K562 (cell line): ENCODE measurements at regions not wholly inside any gene's neighbourhood (a gene's known extent, or its start where the extent isn't known, plus 50 kb on each side); places are given as distances from the start of the nearest gene placed in this dataset.

Source experiments
- ATAC-seq: fragments of 200-7000 bp; cut with Tn5 transposase; 3 replicates; pipeline ENCODE4 v1.9.1; 2020; ENCODE audit warnings: moderate library complexity
- BruUV-seq: library from RNA; stranded (reverse); fragments of 400-500 nt; replicated peaks from 2 replicates; lab custom pipeline; 2021; lab: Mats Ljungman, UMichigan
- CTCF ChIA-PET: fragments of 300-600 bp; formaldehyde crosslinking; extraction: SDS; loops from one replicate; lab custom pipeline; 2021; ENCODE audit warnings: low intra/inter-chr PET ratio; lab: Yijun Ruan, JAX
- POLR2A ChIA-PET: fragments of 300-600, 350-650 bp; sonication (Branson Sonifier 250); formaldehyde crosslinking; extraction: SDS; loops from one replicate; lab custom pipeline; 2021; ENCODE audit warnings: antibody characterized with exemption, inconsistent platforms; lab: Yijun Ruan, JAX
- DNase-seq, 4 experiments: peaks; one replicate each; pipeline versions ENCODE4 v3.0.0 to v3.0.0-alpha.2; 2011 to 2018; ENCODE audit warnings: low spot score in 3 of 4, mixed read lengths in 3 of 4; ENCODE audit errors: extremely low read depth in 1 of 4
- FAIRE-seq: peaks from 2 replicates; lab custom pipeline; 2011; peaks lifted over from hg19 to GRCh38; lab: Jason Lieb, UNC
- H2AFZ ChIP-seq: 2 replicates; pipeline ENCODE4 v1.6.0; 2011; ENCODE audit warnings: low read depth, low read length, control low read depth, inconsistent platforms
- H3K27ac ChIP-seq: fragments of 200-600 bp; 3 replicates; pipeline ENCODE4 v1.8.0; 2011; ENCODE audit warnings: low read depth, mild to moderate bottlenecking, control low read depth, inconsistent platforms, low read length, moderate library complexity, mixed read lengths; ENCODE audit errors: extremely low read depth
- H3K27me3 ChIP-seq, 2 experiments: fragments of 300-600 bp in 1 of 2; 2 replicates in 1 of 2; 3 replicates in 1 of 2; pipeline versions ENCODE4 v1.6.0 to v1.8.0; 2011; ENCODE audit warnings: inconsistent platforms in 2 of 2, low read length in 2 of 2, mild to moderate bottlenecking in 1 of 2, mixed read lengths in 1 of 2, moderate library complexity in 1 of 2; ENCODE audit not compliant: control insufficient read depth in 2 of 2, insufficient read depth in 2 of 2
- H3K36me3 ChIP-seq: fragments of 300-600 bp; 3 replicates; pipeline ENCODE4 v1.8.0; 2011; ENCODE audit warnings: mild to moderate bottlenecking, low read length, inconsistent platforms; ENCODE audit not compliant: control insufficient read depth, insufficient read depth
- H3K4me1 ChIP-seq, 2 experiments: fragments of 200-600 bp in 1 of 2; replicated peaks in 1 of 2; 2 replicates in 1 of 2; 3 replicates in 1 of 2; pipeline versions ENCODE4 v1.5.1 to v1.8.0; 2011; ENCODE audit warnings: inconsistent platforms in 2 of 2, low read length in 2 of 2, mild to moderate bottlenecking in 1 of 2, mixed read lengths in 1 of 2, moderate library complexity in 1 of 2; ENCODE audit not compliant: control insufficient read depth in 2 of 2, insufficient read depth in 2 of 2
- H3K4me2 ChIP-seq: 2 replicates; pipeline ENCODE4 v1.6.1; 2011; ENCODE audit warnings: low read length, control low read depth, inconsistent platforms, mixed read lengths; ENCODE audit not compliant: insufficient read depth
- H3K4me3 ChIP-seq: fragments of 200-600 bp; sonication (generic), shearing (Covaris generic); 2 replicates; pipeline ENCODE4 v1.5.1; 2016; ENCODE audit warnings: control low read depth, inconsistent platforms
- H3K79me2 ChIP-seq: fragments of 200-600 bp; 3 replicates; pipeline ENCODE4 v1.8.0; 2011; ENCODE audit warnings: low read length, inconsistent platforms; ENCODE audit not compliant: control insufficient read depth, insufficient read depth
- H3K9ac ChIP-seq, 2 experiments: 2 replicates each; pipeline versions ENCODE4 v1.6.0 to v1.6.1; 2011; ENCODE audit warnings: low read depth in 2 of 2, low read length in 2 of 2, control low read depth in 1 of 2, inconsistent platforms in 1 of 2, mild to moderate bottlenecking in 1 of 2, mixed read lengths in 1 of 2; ENCODE audit not compliant: insufficient read depth in 1 of 2
- H3K9me1 ChIP-seq: one replicate; pipeline ENCODE4 v1.6.0; 2011; ENCODE audit warnings: inconsistent platforms, mild to moderate bottlenecking, low read length, moderate library complexity; ENCODE audit not compliant: control insufficient read depth, insufficient read depth
- H3K9me3 ChIP-seq: replicated peaks from 2 replicates; pipeline ENCODE4 v1.5.1; 2011; ENCODE audit warnings: low read depth, low read length, inconsistent platforms; ENCODE audit not compliant: control insufficient read depth, insufficient read depth
- H4K20me1 ChIP-seq: replicated peaks from 2 replicates; pipeline ENCODE4 v1.6.1; 2011; ENCODE audit warnings: low read length, inconsistent platforms, mixed read lengths; ENCODE audit not compliant: control insufficient read depth, insufficient read depth
- CBX8 ChIP-seq: fragments of 200-600 bp; sonication (generic); IDR thresholded peaks from 2 replicates; pipeline ENCODE4 v1.6.1; 2012; ENCODE audit warnings: borderline replicate concordance, mixed run types, low read depth, mild to moderate bottlenecking, moderate library complexity, mixed read lengths, low read length, control low read depth, inconsistent platforms; ENCODE audit not compliant: poor library complexity, severe bottlenecking; ENCODE audit errors: extremely low read depth
- CCAR2 ChIP-seq: fragments of 200-400 bp; formaldehyde crosslinking; IDR thresholded peaks from 2 replicates; pipeline ENCODE4 v1.6.1; 2017; ENCODE audit warnings: mild to moderate bottlenecking, low read depth, low read length
- E4F1 ChIP-seq: fragments of 250-450 bp; sonication (Bioruptor Pico); IDR thresholded peaks from 2 replicates; pipeline ENCODE4 v1.5.0; 2021; ENCODE audit warnings: mild to moderate bottlenecking, borderline replicate concordance
- ELF2 ChIP-seq: fragments of 250-450 bp; sonication (Bioruptor Pico); IDR thresholded peaks from 2 replicates; pipeline ENCODE4 v1.5.0; 2021; ENCODE audit warnings: mild to moderate bottlenecking
- EP300 ChIP-seq: IDR thresholded peaks from 2 replicates; pipeline ENCODE4 v1.6.1; 2012; ENCODE audit warnings: low read length, improper control_type of control experiment
- GABPB2 ChIP-seq: fragments of 250-450 bp; sonication (Bioruptor Pico); conservative IDR thresholded peaks from 2 replicates; pipeline ENCODE4 v1.5.1; 2021; ENCODE audit warnings: mild to moderate bottlenecking
- HNRNPH1 ChIP-seq: fragments of 200-400 bp; formaldehyde crosslinking; optimal IDR thresholded peaks from 2 replicates; pipeline ENCODE3; 2017; ENCODE audit warnings: low read depth, mild to moderate bottlenecking, low read length, moderate library complexity
- KLF10 ChIP-seq: fragments of 250-450 bp; sonication (Bioruptor Pico); IDR thresholded peaks from 2 replicates; pipeline ENCODE4 v1.6.1; 2021; ENCODE audit warnings: matching md5 sums
- SOX6 ChIP-seq: fragments of 450-650 bp; IDR thresholded peaks from 2 replicates; pipeline ENCODE4 v1.6.1; 2014; ENCODE audit warnings: mild to moderate bottlenecking
- THRAP3 ChIP-seq: fragments of 450-650 bp; IDR thresholded peaks from 2 replicates; pipeline ENCODE4 v1.6.1; 2016; ENCODE audit warnings: mild to moderate bottlenecking, inconsistent platforms, borderline replicate concordance
- ZBTB11 ChIP-seq, 3 experiments: fragments of 200-800 bp in 1 of 3; fragments of 250-450 bp in 1 of 3; fragments of 450-650 bp in 1 of 3; sonication (Bioruptor Pico) in 1 of 3; sonication (Bioruptor generic) in 1 of 3; formaldehyde crosslinking in 1 of 3; IDR thresholded peaks; 2 replicates each; pipeline versions ENCODE4 v1.6.1 to v1.8.0; 2016 to 2022; ENCODE audit warnings: mild to moderate bottlenecking in 2 of 3, missing genetic modification characterization in 2 of 3, missing compliant biosample characterization in 1 of 3, moderate library complexity in 1 of 3
- ZBTB43 ChIP-seq: sonication (generic); formaldehyde crosslinking; IDR thresholded peaks from 2 replicates; pipeline ENCODE4 v1.8.0; 2023; ENCODE audit warnings: mild to moderate bottlenecking, missing genetic modification reagents
- ZBTB9 ChIP-seq: fragments of 450-650 bp; formaldehyde crosslinking; IDR thresholded peaks from 2 replicates; pipeline ENCODE4 v1.4.0; 2020; ENCODE audit warnings: mild to moderate bottlenecking, moderate library complexity
- ZNF232 ChIP-seq: sonication (generic); formaldehyde crosslinking; IDR thresholded peaks from 2 replicates; pipeline ENCODE4 v1.8.0; 2022; ENCODE audit warnings: mild to moderate bottlenecking, missing genetic modification reagents
- WGBS: fragments of 100-300 bp; shearing (Covaris generic); methylation state at CpG from one replicate; pipeline ENCODE4 v1.1.6; 2016; ENCODE audit warnings: low coverage, mixed read lengths; ENCODE audit not compliant: insufficient coverage; ENCODE audit errors: missing lambda C conversion rate; 5-methylcytosine and 5-hydroxymethylcytosine counted together
- in situ Hi-C: fragments of 300-500 bp; cut with MboI; formaldehyde crosslinking; loops from 4 replicates; pipeline ENCODE4 v1.15.0; 2018; ENCODE audit warnings: inconsistent platforms, mixed read lengths
- intact Hi-C: fragments of 100-400 bp; cut with micrococcal nuclease; formaldehyde crosslinking; loops from 2 replicates; pipeline ENCODE4 v1.14.2; 2022

GRCh38 chr7:156074084-156074483, 261.8 kb upstream of the SHH start:
- H3K79me2 ChIP-seq: no peaks in the 10 kb centered on the region
- in situ Hi-C loops (loop anchor here (10.0 kb wide), 1 partner anchor 381 kb away; no protein-coding TSS in a partner anchor), intact Hi-C loops (no loop called here)
- ATAC-seq: no peak
- WGBS: 1% methylated on average over 11 of the region's 11 CpGs
- H3K36me3 ChIP-seq: no peaks in the 10 kb centered on the region
- no TSS peak for BruUV-seq
- no peak overlapping the region for H2AFZ ChIP-seq
- peaks cover 0 to 6% of the 10 kb centered on the region in 2 experiments; a peak in 2 of 5 replicates for H3K4me1 ChIP-seq
- no peak for DNase-seq
- H3K9ac ChIP-seq: no peak overlapping the region
- H3K27me3 ChIP-seq: peaks cover 17 to 68% of the 10 kb centered on the region in 2 experiments; a peak in 3 of 5 replicates
- no peaks in the 10 kb centered on the region for H3K9me3 ChIP-seq
- POLR2A ChIA-PET: interaction anchor here (1.1 kb wide), 1 partner anchor 17 kb away, joined by 3 read pairs; no protein-coding TSS in a partner anchor
- CTCF ChIA-PET: no interaction called here
- no peak overlapping the region for H3K4me3 ChIP-seq
- H4K20me1 ChIP-seq: no peaks in the 10 kb centered on the region
- no peak overlapping the region for H3K27ac ChIP-seq
- no peak for FAIRE-seq
- no peak overlapping the region for H3K4me2 ChIP-seq
- no peaks in the 10 kb centered on the region for H3K9me1 ChIP-seq
- no peak for TF ChIP-seq THRAP3
- no peak for TF ChIP-seq ZNF232 (CRISPR knock-in tag)
- no peak for TF ChIP-seq HNRNPH1
- TF ChIP-seq SOX6: no peak
- TF ChIP-seq CCAR2: no peak
- TF ChIP-seq ELF2 (CRISPR knock-in tag): no peak
- no peak for TF ChIP-seq GABPB2 (CRISPR knock-in tag)
- TF ChIP-seq ZBTB43 (CRISPR knock-in tag): no peak
- TF ChIP-seq EP300: no peak
- no peak for TF ChIP-seq KLF10 (CRISPR knock-in tag)
- TF ChIP-seq CBX8: no peak
- no peak for TF ChIP-seq ZBTB9 (CRISPR knock-in tag)
- no peak for TF ChIP-seq E4F1
- TF ChIP-seq ZBTB11 (CRISPR knock-in tag; IDR thresholded peaks at IDR 0.05): no peak
